K562 (cell line): ENCODE measurements at regions not wholly inside any gene's neighbourhood (a gene's known extent, or its start where the extent isn't known, plus 50 kb on each side); places are given as distances from the start of the nearest gene placed in this dataset.

Experiments
- ATAC-seq: fragments of 200-7000 bp; cut with Tn5 transposase; 3 replicates; pipeline ENCODE4 v1.9.1; 2020; ENCODE audit warnings: moderate library complexity
- BruUV-seq: library from RNA; stranded (reverse); fragments of 400-500 nt; replicated peaks from 2 replicates; lab custom pipeline; 2021; lab: Mats Ljungman, UMichigan
- CTCF ChIA-PET: fragments of 300-600 bp; formaldehyde crosslinking; extraction: SDS; loops from one replicate; lab custom pipeline; 2021; ENCODE audit warnings: low intra/inter-chr PET ratio; lab: Yijun Ruan, JAX
- POLR2A ChIA-PET: fragments of 300-600, 350-650 bp; sonication (Branson Sonifier 250); formaldehyde crosslinking; extraction: SDS; loops from one replicate; lab custom pipeline; 2021; ENCODE audit warnings: antibody characterized with exemption, inconsistent platforms; lab: Yijun Ruan, JAX
- DNase-seq, 4 experiments: peaks; one replicate each; pipeline versions ENCODE4 v3.0.0 to v3.0.0-alpha.2; 2011 to 2018; ENCODE audit warnings: low spot score in 3 of 4, mixed read lengths in 3 of 4; ENCODE audit errors: extremely low read depth in 1 of 4
- FAIRE-seq: peaks from 2 replicates; lab custom pipeline; 2011; peaks lifted over from hg19 to GRCh38; lab: Jason Lieb, UNC
- H2AFZ ChIP-seq: 2 replicates; pipeline ENCODE4 v1.6.0; 2011; ENCODE audit warnings: low read depth, low read length, control low read depth, inconsistent platforms
- H3K27ac ChIP-seq: fragments of 200-600 bp; 3 replicates; pipeline ENCODE4 v1.8.0; 2011; ENCODE audit warnings: low read depth, mild to moderate bottlenecking, control low read depth, inconsistent platforms, low read length, moderate library complexity, mixed read lengths; ENCODE audit errors: extremely low read depth
- H3K27me3 ChIP-seq, 2 experiments: fragments of 300-600 bp in 1 of 2; 2 replicates in 1 of 2; 3 replicates in 1 of 2; pipeline versions ENCODE4 v1.6.0 to v1.8.0; 2011; ENCODE audit warnings: inconsistent platforms in 2 of 2, low read length in 2 of 2, mild to moderate bottlenecking in 1 of 2, mixed read lengths in 1 of 2, moderate library complexity in 1 of 2; ENCODE audit not compliant: control insufficient read depth in 2 of 2, insufficient read depth in 2 of 2
- H3K36me3 ChIP-seq: fragments of 300-600 bp; 3 replicates; pipeline ENCODE4 v1.8.0; 2011; ENCODE audit warnings: mild to moderate bottlenecking, low read length, inconsistent platforms; ENCODE audit not compliant: control insufficient read depth, insufficient read depth
- H3K4me1 ChIP-seq, 2 experiments: fragments of 200-600 bp in 1 of 2; replicated peaks in 1 of 2; 2 replicates in 1 of 2; 3 replicates in 1 of 2; pipeline versions ENCODE4 v1.5.1 to v1.8.0; 2011; ENCODE audit warnings: inconsistent platforms in 2 of 2, low read length in 2 of 2, mild to moderate bottlenecking in 1 of 2, mixed read lengths in 1 of 2, moderate library complexity in 1 of 2; ENCODE audit not compliant: control insufficient read depth in 2 of 2, insufficient read depth in 2 of 2
- H3K4me2 ChIP-seq: 2 replicates; pipeline ENCODE4 v1.6.1; 2011; ENCODE audit warnings: low read length, control low read depth, inconsistent platforms, mixed read lengths; ENCODE audit not compliant: insufficient read depth
- H3K4me3 ChIP-seq: fragments of 200-600 bp; sonication (generic), shearing (Covaris generic); 2 replicates; pipeline ENCODE4 v1.5.1; 2016; ENCODE audit warnings: control low read depth, inconsistent platforms
- H3K79me2 ChIP-seq: fragments of 200-600 bp; 3 replicates; pipeline ENCODE4 v1.8.0; 2011; ENCODE audit warnings: low read length, inconsistent platforms; ENCODE audit not compliant: control insufficient read depth, insufficient read depth
- H3K9ac ChIP-seq, 2 experiments: 2 replicates each; pipeline versions ENCODE4 v1.6.0 to v1.6.1; 2011; ENCODE audit warnings: low read depth in 2 of 2, low read length in 2 of 2, control low read depth in 1 of 2, inconsistent platforms in 1 of 2, mild to moderate bottlenecking in 1 of 2, mixed read lengths in 1 of 2; ENCODE audit not compliant: insufficient read depth in 1 of 2
- H3K9me1 ChIP-seq: one replicate; pipeline ENCODE4 v1.6.0; 2011; ENCODE audit warnings: inconsistent platforms, mild to moderate bottlenecking, low read length, moderate library complexity; ENCODE audit not compliant: control insufficient read depth, insufficient read depth
- H3K9me3 ChIP-seq: replicated peaks from 2 replicates; pipeline ENCODE4 v1.5.1; 2011; ENCODE audit warnings: low read depth, low read length, inconsistent platforms; ENCODE audit not compliant: control insufficient read depth, insufficient read depth
- H4K20me1 ChIP-seq: replicated peaks from 2 replicates; pipeline ENCODE4 v1.6.1; 2011; ENCODE audit warnings: low read length, inconsistent platforms, mixed read lengths; ENCODE audit not compliant: control insufficient read depth, insufficient read depth
- BRCA1 ChIP-seq, 2 experiments: fragments of 450-650 bp in 1 of 2; sonication (generic) in 1 of 2; formaldehyde crosslinking in 1 of 2; IDR thresholded peaks; 2 replicates each; pipeline versions ENCODE4 v1.5.0 to v1.6.1; 2017 to 2020; ENCODE audit warnings: mild to moderate bottlenecking in 1 of 2, missing genetic modification reagents in 1 of 2
- HNRNPLL ChIP-seq: fragments of 200-400 bp; formaldehyde crosslinking; IDR thresholded peaks from 2 replicates; pipeline ENCODE4 v1.6.1; 2017; ENCODE audit warnings: low read length, low read depth, mild to moderate bottlenecking; ENCODE audit not compliant: poor library complexity, severe bottlenecking
- HSF4 ChIP-seq: fragments of 250-450 bp; sonication (Bioruptor Pico); IDR thresholded peaks from 2 replicates; pipeline ENCODE4 v2.1.2; 2022; ENCODE audit warnings: mild to moderate bottlenecking, moderate library complexity, borderline replicate concordance
- KLF10 ChIP-seq: fragments of 250-450 bp; sonication (Bioruptor Pico); IDR thresholded peaks from 2 replicates; pipeline ENCODE4 v1.6.1; 2021; ENCODE audit warnings: matching md5 sums
- PTBP1 ChIP-seq: fragments of 200-400 bp; formaldehyde crosslinking; IDR thresholded peaks from 2 replicates; pipeline ENCODE4 v1.6.1; 2017; ENCODE audit warnings: low read depth, low read length
- RBM17 ChIP-seq: fragments of 200-400 bp; formaldehyde crosslinking; IDR thresholded peaks from 2 replicates; pipeline ENCODE4 v1.6.1; 2017; ENCODE audit warnings: low read depth, mild to moderate bottlenecking, low read length, borderline replicate concordance
- RBM34 ChIP-seq: fragments of 200-400 bp; formaldehyde crosslinking; IDR thresholded peaks from 2 replicates; pipeline ENCODE4 v1.6.1; 2018; ENCODE audit warnings: low read length, borderline replicate concordance; ENCODE audit not compliant: insufficient read depth
- TAF15 ChIP-seq: fragments of 200-400 bp; formaldehyde crosslinking; IDR thresholded peaks from 2 replicates; pipeline ENCODE4 v1.6.1; 2017; ENCODE audit warnings: mild to moderate bottlenecking, low read depth, low read length, moderate library complexity
- ZNF764 ChIP-seq: fragments of 250-450 bp; sonication (Bioruptor Pico); IDR thresholded peaks from 2 replicates; pipeline ENCODE4 v1.4.0; 2020; ENCODE audit warnings: low read depth, mild to moderate bottlenecking, moderate library complexity
- WGBS: fragments of 100-300 bp; shearing (Covaris generic); methylation state at CpG from one replicate; pipeline ENCODE4 v1.1.6; 2016; ENCODE audit warnings: low coverage, mixed read lengths; ENCODE audit not compliant: insufficient coverage; ENCODE audit errors: missing lambda C conversion rate; 5-methylcytosine and 5-hydroxymethylcytosine counted together
- in situ Hi-C: fragments of 300-500 bp; cut with MboI; formaldehyde crosslinking; loops from 4 replicates; pipeline ENCODE4 v1.15.0; 2018; ENCODE audit warnings: inconsistent platforms, mixed read lengths
- intact Hi-C: fragments of 100-400 bp; cut with micrococcal nuclease; formaldehyde crosslinking; loops from 2 replicates; pipeline ENCODE4 v1.14.2; 2022
- TF ChIP-seq, protein P1 (sequence below): fragments of 250-450 bp; sonication (Bioruptor Pico); IDR thresholded peaks from 2 replicates; pipeline ENCODE4 v1.8.0; 2021; ENCODE audit warnings: moderate library complexity, mild to moderate bottlenecking, inconsistent platforms
- TF ChIP-seq, protein P2 (sequence below): sonication (generic); formaldehyde crosslinking; IDR thresholded peaks from 2 replicates; pipeline ENCODE4 v1.8.1; 2023; ENCODE audit warnings: mild to moderate bottlenecking, missing genetic modification reagents

DNA sequence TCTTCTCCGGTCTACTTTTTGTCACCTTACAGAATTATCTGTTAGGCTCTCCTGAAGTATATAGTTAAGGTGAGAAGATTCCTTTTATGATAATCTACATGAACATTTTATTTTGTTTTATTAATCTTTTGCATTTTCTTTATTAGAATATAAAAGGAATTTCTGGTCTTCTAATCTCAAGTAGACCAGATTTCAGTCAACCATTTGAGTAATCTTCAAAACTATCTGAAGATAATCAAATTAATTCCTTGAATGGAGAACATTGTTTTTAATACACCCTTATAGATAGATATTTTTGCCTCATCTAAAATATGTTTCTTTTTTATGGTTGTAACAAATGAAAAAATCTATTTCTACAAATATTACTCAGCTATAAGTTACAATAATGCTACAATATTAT, 381.7 kb upstream of the PCDH20 start:
- Histone ChIP-seq H3K4me1 (no peaks in the 10 kb centered on the region), H4K20me1 (no peaks in the 10 kb centered on the region), H3K36me3 (no peaks in the 10 kb centered on the region), H3K27me3 (no peaks in the 10 kb centered on the region), H3K9me3 (no peaks in the 10 kb centered on the region), H3K9ac (no peak overlapping the region), H2AFZ (no peak overlapping the region), H3K4me2 (no peak overlapping the region), H3K4me3 (no peak overlapping the region), H3K79me2 (no peaks in the 10 kb centered on the region), H3K9me1 (no peaks in the 10 kb centered on the region), H3K27ac (no peak overlapping the region)
- FAIRE-seq (no peak), DNase-seq (no peak), ATAC-seq (no peak)
- ChIA-PET POLR2A (no interaction called here), CTCF (no interaction called here)
- intact Hi-C loops, result no loop called here
- TF ChIP-seq RBM17 (no peak), KLF10 (no peak), BRCA1 (IDR thresholded peaks at IDR 0.05) (peak; percentile 93; the same call in 1 of the 2 replicates), BRCA1 (CRISPR knock-in tag; IDR thresholded peaks at IDR 0.05) (no peak), TAF15 (no peak)
- WGBS, result 9% methylated on average over 1 of the region's 1 CpG
- BruUV-seq, result no TSS peak
- in situ Hi-C loops, result no loop called here

DNA sequence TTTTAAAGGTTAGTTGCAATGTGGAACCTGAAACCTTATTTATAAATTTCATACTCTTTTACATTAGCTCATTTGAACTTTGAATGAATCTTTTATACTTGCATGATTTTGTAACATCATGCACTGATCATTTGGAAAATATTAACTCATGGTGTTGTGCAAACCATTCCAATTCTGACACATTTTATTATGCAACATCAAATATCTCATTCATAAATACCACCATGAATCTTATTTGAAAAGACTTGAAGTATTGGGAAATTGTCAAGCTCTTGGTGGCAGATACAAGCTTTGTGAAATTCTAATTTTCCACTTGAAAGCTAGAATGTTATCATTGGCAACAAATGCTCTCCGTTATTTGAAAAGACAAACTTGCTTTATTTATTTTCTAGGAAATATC, 379.9 kb upstream of the PCDH20 start:
- H3K4me2 ChIP-seq, result no peak overlapping the region
- WGBS, result 0% methylated on average over 1 of the region's 1 CpG
- ChIA-PET POLR2A (no interaction called here), CTCF (no interaction called here)
- no peak overlapping the region for H3K27ac ChIP-seq
- H4K20me1 ChIP-seq, result no peaks in the 10 kb centered on the region
- no peaks in the 10 kb centered on the region for H3K27me3 ChIP-seq
- H2AFZ ChIP-seq, result no peak overlapping the region
- in situ Hi-C loops (no loop called here), intact Hi-C loops (no loop called here)
- no peak overlapping the region for H3K4me3 ChIP-seq
- ATAC-seq (no peak), FAIRE-seq (no peak), DNase-seq (no peak)
- BruUV-seq, result no TSS peak
- no peaks in the 10 kb centered on the region for H3K9me3 ChIP-seq
- H3K36me3 ChIP-seq, result no peaks in the 10 kb centered on the region
- no peak overlapping the region for H3K9ac ChIP-seq
- H3K9me1 ChIP-seq, result no peaks in the 10 kb centered on the region
- no peaks in the 10 kb centered on the region for H3K79me2 ChIP-seq
- H3K4me1 ChIP-seq, result no peaks in the 10 kb centered on the region
- TF ChIP-seq, protein P1, sequence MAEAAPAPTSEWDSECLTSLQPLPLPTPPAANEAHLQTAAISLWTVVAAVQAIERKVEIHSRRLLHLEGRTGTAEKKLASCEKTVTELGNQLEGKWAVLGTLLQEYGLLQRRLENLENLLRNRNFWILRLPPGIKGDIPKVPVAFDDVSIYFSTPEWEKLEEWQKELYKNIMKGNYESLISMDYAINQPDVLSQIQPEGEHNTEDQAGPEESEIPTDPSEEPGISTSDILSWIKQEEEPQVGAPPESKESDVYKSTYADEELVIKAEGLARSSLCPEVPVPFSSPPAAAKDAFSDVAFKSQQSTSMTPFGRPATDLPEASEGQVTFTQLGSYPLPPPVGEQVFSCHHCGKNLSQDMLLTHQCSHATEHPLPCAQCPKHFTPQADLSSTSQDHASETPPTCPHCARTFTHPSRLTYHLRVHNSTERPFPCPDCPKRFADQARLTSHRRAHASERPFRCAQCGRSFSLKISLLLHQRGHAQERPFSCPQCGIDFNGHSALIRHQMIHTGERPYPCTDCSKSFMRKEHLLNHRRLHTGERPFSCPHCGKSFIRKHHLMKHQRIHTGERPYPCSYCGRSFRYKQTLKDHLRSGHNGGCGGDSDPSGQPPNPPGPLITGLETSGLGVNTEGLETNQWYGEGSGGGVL (CRISPR knock-in tag), result no peak
- TF ChIP-seq HNRNPLL (no peak), PTBP1 (no peak), RBM34 (no peak), HSF4 (no peak), ZNF764 (CRISPR knock-in tag) (no peak)
- TF ChIP-seq, protein P2, sequence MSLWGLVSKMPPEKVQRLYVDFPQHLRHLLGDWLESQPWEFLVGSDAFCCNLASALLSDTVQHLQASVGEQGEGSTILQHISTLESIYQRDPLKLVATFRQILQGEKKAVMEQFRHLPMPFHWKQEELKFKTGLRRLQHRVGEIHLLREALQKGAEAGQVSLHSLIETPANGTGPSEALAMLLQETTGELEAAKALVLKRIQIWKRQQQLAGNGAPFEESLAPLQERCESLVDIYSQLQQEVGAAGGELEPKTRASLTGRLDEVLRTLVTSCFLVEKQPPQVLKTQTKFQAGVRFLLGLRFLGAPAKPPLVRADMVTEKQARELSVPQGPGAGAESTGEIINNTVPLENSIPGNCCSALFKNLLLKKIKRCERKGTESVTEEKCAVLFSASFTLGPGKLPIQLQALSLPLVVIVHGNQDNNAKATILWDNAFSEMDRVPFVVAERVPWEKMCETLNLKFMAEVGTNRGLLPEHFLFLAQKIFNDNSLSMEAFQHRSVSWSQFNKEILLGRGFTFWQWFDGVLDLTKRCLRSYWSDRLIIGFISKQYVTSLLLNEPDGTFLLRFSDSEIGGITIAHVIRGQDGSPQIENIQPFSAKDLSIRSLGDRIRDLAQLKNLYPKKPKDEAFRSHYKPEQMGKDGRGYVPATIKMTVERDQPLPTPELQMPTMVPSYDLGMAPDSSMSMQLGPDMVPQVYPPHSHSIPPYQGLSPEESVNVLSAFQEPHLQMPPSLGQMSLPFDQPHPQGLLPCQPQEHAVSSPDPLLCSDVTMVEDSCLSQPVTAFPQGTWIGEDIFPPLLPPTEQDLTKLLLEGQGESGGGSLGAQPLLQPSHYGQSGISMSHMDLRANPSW (CRISPR knock-in tag), result no peak
